NCI-H2029 treated with DMSO at 0.1 percent for 48 hours (cell line): ENCODE measurements at regions not wholly inside any gene's neighbourhood (a gene's known extent, or its start where the extent isn't known, plus 50 kb on each side); places are given as distances from the start of the nearest gene placed in this dataset.
A peak's percentile ranks its signal among the peaks of the same experiment; 100 is the strongest.

Experiments used
- DNase-seq: peaks from one replicate; lab custom pipeline; 2025; lab: John Stamatoyannopoulos, UW

DNA sequence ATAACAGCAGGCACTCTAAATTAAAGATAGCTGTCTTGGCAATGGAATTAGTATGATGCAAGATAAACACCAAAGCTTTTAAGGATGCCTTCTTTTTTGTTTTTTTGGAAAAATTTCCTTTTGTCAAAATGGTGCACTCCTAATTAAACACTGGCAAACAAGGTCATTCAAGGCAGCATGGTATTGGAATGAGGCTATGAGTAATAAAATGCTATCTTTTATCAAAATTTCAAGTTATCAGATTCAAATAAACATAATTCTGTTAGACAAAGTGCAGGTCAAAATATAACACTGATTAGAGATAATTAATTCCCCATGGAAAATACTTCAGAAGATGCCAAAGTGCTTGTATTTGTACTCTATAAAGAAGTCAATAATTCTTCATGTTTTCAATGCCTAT lies 514.1 kb downstream of the TENT5A start:
- no peak for DNase-seq

DNA sequence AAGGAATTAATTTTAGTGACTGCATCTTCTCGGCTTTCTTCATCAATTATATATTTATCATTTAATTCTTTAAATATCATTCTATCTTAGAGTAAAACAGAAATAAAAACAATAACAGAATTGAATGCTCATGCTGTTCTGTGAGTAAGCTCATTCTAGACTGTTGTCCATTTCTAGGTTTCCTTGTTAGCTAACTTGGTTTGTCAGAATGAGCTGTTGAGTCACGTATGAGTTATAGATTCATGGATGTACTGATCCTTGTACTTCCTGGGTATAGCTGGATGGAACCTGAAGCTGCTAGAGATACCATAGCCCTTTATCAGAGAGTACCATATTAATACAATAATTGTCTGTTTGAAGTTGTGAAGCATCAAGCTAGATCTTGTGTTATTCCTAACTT lies 515.3 kb downstream of the TENT5A start:
- no peak for DNase-seq

- DNase-seq, result no peak
These were observed 517.0 kb downstream of the TENT5A start for GRCh38 chr6:81235512-81235911.

GRCh38 chr6:81233990-81234389 lies 518.5 kb downstream of the TENT5A start:
- DNase-seq, result no peak

- no peak for DNase-seq
These were observed 523.4 kb downstream of the TENT5A start for GRCh38 chr6:81228912-81229555.

DNA sequence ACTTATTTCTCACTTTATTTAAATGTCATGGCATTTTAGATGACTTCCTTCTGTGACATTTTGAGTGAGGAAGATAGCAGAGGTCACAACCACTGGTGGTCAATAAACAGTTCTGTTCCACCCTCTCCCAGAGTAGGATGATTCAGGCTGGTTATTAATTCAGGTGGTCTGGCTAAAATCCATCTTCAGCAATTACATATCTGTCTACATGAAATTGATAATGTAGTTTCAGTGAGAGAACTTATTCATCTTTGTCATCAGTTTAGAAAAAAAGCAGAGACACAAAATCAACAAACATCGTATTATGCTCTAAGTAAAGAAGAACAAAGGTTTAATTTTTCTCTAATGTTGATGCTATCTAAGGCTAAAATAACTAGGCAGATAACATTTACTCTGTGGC lies 525.5 kb downstream of the TENT5A start:
- DNase-seq, result no peak

DNA sequence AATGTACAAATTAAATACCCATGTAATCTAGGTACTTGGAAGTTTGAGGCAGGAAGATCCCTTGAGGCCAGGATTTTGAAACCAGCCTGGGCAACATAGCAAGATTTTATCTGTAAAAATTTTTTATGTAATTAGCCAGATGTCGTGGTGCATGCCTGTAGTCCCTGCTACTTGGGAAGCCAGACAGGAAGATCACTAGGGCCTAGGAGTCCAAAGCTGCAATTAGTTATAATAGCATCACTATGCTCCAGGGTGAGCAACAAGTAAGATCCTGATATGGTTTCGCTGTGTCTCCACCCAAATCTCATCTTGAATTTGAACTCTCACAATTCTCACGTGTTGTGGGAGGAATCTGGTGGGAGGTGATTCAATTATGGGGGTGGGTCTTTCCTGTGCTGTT lies 535.8 kb downstream of the TENT5A start:
- no peak for DNase-seq

- DNase-seq, result peak; percentile 34
These were observed 537.4 kb downstream of the TENT5A start for GRCh38 chr6:81215092-81215432.

- no peak for DNase-seq
These were observed 537.9 kb downstream of the TENT5A start for GRCh38 chr6:81214414-81215091.

GRCh38 chr6:81204731-81205130 lies 547.8 kb downstream of the TENT5A start:
- no peak for DNase-seq

- DNase-seq, result no peak
These were observed 558.1 kb downstream of the TENT5A start for GRCh38 chr6:81194374-81194773.

DNA sequence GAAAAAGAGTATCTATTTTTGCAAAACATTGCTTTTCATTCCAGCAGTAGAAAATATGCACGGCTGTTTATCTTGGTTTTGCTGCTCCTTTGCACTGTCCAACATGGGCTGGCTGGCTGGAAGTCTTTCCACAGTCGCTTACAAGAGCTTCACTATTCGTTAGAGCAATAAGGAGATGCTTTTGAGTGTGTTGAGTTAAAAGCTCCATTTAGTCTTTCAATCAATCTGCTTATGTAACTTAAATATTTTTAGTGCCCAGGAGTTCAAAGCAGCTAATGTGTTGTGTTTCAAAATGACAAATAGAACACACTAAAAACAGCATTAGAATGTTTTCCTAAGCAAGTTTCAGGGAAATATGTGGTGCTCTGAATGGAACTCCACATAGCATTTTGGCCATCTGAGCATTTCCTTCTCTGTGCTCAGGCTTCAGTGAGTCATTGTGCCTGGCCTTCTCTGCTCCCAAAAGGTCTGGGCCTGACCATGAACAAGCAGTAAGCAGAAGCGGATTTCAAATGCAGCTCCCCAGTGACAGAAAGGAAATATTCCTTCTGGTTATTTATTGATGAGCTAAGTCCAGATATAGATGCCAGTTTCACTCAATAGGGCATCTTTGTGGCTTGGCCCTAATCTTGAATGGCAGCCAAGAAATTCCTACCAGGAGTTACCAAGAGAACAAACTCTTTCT lies 580.3 kb downstream of the TENT5A start:
- DNase-seq, result no peak

DNA sequence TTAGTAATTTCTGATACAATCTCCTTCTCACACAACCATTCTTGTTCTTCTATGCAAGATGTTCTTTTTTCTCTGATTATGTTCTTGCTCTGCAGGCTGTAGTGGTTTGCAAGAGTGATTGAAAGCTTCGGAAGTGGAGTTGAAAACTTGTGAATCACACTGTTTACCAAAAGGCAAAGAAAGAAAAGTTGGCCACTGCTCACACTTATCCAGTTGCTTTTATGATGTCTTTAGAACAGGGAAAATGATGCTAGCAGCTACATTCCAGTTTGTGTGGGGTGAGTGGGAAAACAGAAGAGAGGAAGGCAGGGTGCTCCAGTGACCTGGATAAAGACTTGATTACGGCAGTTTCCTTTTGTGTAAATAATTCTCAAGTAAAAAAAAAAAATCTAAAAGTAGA lies 583.3 kb downstream of the TENT5A start:
- no peak for DNase-seq

GRCh38 chr6:81166770-81167169 lies 585.7 kb downstream of the TENT5A start:
- no peak for DNase-seq

- no peak for DNase-seq
These were observed 593.5 kb downstream of the TENT5A start for GRCh38 chr6:81158956-81159355.

DNA sequence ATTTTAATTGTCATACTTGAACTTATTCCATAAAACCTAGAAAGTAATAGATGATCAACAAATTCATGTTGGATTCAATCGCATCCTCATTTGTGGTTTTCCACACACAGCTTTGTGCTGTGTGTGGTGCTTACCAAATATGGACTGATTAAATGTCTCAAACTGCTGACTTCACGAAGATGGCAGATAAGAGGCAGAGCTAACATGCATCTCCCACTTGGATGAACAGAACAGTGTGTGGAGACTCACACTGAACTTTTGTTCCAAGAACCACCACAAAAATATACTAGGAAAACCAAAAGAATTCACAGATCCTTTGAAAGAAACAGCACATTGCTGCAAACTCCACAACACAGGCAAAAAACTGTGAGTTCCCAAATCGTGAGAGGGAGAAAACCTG lies 603.7 kb downstream of the TENT5A start:
- no peak for DNase-seq

DNA sequence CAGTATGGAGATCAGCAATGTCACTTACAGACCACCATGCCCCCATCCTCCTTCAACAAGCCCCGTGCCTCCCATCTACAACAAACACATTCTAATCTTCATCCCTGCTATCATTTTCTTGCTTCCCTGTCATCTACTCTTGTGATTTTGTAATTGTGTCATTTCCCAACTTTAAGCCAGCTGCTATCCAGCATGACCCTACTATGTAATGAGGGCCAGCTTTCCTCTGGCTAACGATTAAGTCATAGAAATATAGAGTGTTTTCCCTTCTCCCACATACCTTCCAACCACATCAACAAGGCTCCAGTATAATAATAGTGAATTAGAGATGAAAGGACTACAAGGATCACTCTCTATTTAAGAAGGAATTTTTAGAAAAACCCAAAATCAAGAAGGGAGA lies 607.0 kb downstream of the TENT5A start:
- no peak for DNase-seq

- no peak for DNase-seq
These were observed 608.1 kb downstream of the TENT5A start for GRCh38 chr6:81144346-81144745.

DNA sequence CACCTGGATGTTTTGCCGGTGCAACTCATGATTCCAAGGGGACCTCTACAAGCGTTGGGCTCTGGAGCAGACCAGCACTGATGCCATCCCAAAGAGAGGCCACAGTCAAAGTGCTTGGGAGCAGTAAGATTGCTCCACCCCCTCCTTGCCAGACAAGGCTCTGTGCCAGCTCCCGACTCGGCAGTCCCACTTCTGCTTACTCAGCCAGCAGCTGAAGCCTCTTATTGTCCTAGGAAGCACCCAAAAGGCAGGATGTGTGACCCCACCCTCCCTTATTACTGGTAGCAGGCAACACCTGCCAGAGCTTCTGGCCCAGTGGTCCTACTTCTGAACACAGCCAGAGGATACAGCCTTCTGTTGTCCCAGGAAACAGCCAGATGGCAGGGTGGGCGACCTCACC lies 614.2 kb downstream of the TENT5A start:
- peak; percentile 18 for DNase-seq

- no peak for DNase-seq
These were observed 621.5 kb downstream of the TENT5A start for GRCh38 chr6:81130969-81131368.

GRCh38 chr6:81130061-81130460 lies 622.4 kb downstream of the TENT5A start:
- DNase-seq, result no peak

DNA sequence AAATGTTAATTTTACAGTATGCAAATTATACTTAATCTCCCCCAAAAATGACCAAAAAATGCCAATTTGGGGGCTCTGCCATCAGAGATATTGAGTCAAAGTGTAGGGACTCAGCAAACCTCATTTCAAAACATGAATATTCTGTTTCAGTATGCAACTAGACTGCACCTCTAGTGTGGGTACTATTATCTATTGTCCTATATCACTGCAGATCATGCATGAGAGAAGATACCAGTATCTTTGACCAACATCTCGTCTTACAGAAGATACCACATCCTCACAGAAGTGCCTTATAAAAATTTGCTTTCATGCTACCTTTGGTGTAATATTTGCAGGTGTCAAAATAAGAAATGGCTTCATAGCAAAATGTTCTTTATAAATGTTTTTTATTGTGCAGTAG lies 623.8 kb downstream of the TENT5A start:
- DNase-seq, result no peak

DNA sequence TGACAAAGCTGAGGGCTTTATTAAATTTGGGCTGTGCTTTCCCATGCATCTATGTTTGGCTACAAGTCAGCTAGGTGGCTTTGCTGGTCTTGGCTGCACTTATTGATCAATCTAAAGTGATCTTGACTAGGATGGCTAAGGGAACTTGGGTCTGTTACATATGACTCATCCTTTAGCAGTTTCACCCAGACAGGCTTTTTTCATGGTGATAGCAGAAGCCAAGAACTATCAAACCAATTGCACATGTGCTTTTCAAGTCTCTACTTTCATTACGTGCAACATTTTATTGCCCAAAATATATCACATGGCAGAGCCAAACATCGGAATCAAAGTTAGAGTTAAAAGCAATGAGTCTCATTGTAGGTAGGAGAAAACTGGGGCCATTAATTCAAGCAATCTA lies 626.3 kb downstream of the TENT5A start:
- DNase-seq, result no peak

GRCh38 chr6:81120280-81120679 lies 632.2 kb downstream of the TENT5A start:
- DNase-seq, result no peak
